Spleen (tissue), 11 donors: ENCODE measurements at regions not wholly inside any gene's neighbourhood (a gene's known extent, or its start where the extent isn't known, plus 50 kb on each side); places are given as distances from the start of the nearest gene placed in this dataset.

Source experiments
- DNase-seq: peaks from one replicate; pipeline ENCODE4 v3.0.0-alpha.2; 2020
- H3K27ac ChIP-seq, 8 donors: fragments of 200-600 bp; sonication (generic) in 7 of 8; 1 replicate in 4 of 8; 2 replicates in 4 of 8; pipeline versions ENCODE4 v1.5.0 to v1.8.0; 2016 to 2021; ENCODE audit warnings: inconsistent platforms in 4 of 8, mild to moderate bottlenecking in 4 of 8, moderate library complexity in 1 of 8
- H3K27me3 ChIP-seq, 7 donors: fragments of 200-600 bp; sonication (generic) in 6 of 7; replicated peaks in 1 of 7; 1 replicate in 4 of 7; 2 replicates in 3 of 7; pipeline versions ENCODE4 v1.5.0 to v1.8.0; 2016 to 2021; ENCODE audit warnings: inconsistent platforms in 3 of 7, mild to moderate bottlenecking in 1 of 7
- H3K36me3 ChIP-seq, 6 donors: fragments of 200-600 bp; sonication (generic) in 5 of 6; 1 replicate in 4 of 6; 2 replicates in 2 of 6; pipeline versions ENCODE4 v1.5.0 to v1.8.0; 2016 to 2021; ENCODE audit warnings: inconsistent platforms in 2 of 6
- H3K4me1 ChIP-seq, 6 donors: fragments of 200-600 bp; sonication (generic) in 5 of 6; 1 replicate in 3 of 6; 2 replicates in 3 of 6; pipeline versions ENCODE4 v1.5.0 to v1.8.0; 2016 to 2021; ENCODE audit warnings: inconsistent platforms in 3 of 6
- H3K4me3 ChIP-seq, 8 donors: fragments of 200-600 bp; sonication (generic) in 7 of 8; 1 replicate in 4 of 8; 2 replicates in 4 of 8; pipeline versions ENCODE4 v1.5.0 to v1.8.0; 2016 to 2021; ENCODE audit warnings: inconsistent platforms in 4 of 8, mild to moderate bottlenecking in 4 of 8, moderate library complexity in 2 of 8
- H3K9me3 ChIP-seq, 8 donors: fragments of 200-600 bp; sonication (generic) in 7 of 8; 1 replicate in 4 of 8; 2 replicates in 4 of 8; pipeline versions ENCODE4 v1.5.0 to v1.8.0; 2016 to 2021; ENCODE audit warnings: inconsistent platforms in 4 of 8
- POLR2A ChIP-seq, 3 donors: fragments of 450-650 bp; IDR thresholded peaks; one replicate each; pipeline ENCODE4 v1.5.1; 2017; ENCODE audit warnings: antibody characterized with exemption in 3 of 3, mild to moderate bottlenecking in 1 of 3
- POLR2AphosphoS5 ChIP-seq, 3 donors: sonication (generic); formaldehyde crosslinking; IDR thresholded peaks; one replicate each; pipeline ENCODE4 v1.5.1; 2017; ENCODE audit warnings: antibody characterized with exemption in 3 of 3
- WGBS, 5 donors: extraction: QIAGEN DNeasy Blood & Tissue Kit in 3 of 5; methylation state at CpG; one replicate each; pipeline versions ENCODE4 v1.1.5 to v1.1.7; 2013 to 2018; 5-methylcytosine and 5-hydroxymethylcytosine counted together
- intact Hi-C: fragments of 100-400 bp; cut with DNase I; formaldehyde crosslinking; loops from one replicate; pipeline ENCODE4 v1.15.0; 2023; ENCODE audit warnings: low total_unique reads
- TF ChIP-seq, protein P1 (sequence below), 11 experiments: fragments of 200-600 bp in 7 of 11; fragments of 450-650 bp in 4 of 11; sonication (generic) in 4 of 11; IDR thresholded peaks in 8 of 11; conservative IDR thresholded peaks in 3 of 11; 1 replicate in 7 of 11; 2 replicates in 4 of 11; pipeline versions ENCODE4 v1.4.0 to v1.8.0; 2016 to 2021; ENCODE audit warnings: antibody characterized with exemption in 11 of 11, inconsistent platforms in 4 of 11, mild to moderate bottlenecking in 1 of 11
- donor health status: healthy with polysubstance abuse.
- donor health status: DM: no; HTN: no; CAD: no; lungs with moderate emphysema.
- donor health status: DM: no; HTN: no; CAD: no.
- donor health status: Bipolar disorder and iron deficiency.
- donor health status: healthy.
- donor health status: DM: no; HTN: no; CAD: no.
- donor health status: DM: yes; HTN: yes; CAD: no.

GRCh38 chr13:81539643-81540150 lies 1198.8 kb upstream of the SPRY2 start:
- Histone ChIP-seq H3K27me3 (no peaks in the 10 kb centered on the region), H3K36me3 (no peaks in the 10 kb centered on the region), H3K4me3 (no peak overlapping the region), H3K4me1 (no peaks in the 10 kb centered on the region), H3K27ac (no peak overlapping the region), H3K9me3 (peaks cover 0 to 4% (median 0%) of the 10 kb centered on the region in 8 donors)
- no peak for DNase-seq
- TF ChIP-seq, protein P1, sequence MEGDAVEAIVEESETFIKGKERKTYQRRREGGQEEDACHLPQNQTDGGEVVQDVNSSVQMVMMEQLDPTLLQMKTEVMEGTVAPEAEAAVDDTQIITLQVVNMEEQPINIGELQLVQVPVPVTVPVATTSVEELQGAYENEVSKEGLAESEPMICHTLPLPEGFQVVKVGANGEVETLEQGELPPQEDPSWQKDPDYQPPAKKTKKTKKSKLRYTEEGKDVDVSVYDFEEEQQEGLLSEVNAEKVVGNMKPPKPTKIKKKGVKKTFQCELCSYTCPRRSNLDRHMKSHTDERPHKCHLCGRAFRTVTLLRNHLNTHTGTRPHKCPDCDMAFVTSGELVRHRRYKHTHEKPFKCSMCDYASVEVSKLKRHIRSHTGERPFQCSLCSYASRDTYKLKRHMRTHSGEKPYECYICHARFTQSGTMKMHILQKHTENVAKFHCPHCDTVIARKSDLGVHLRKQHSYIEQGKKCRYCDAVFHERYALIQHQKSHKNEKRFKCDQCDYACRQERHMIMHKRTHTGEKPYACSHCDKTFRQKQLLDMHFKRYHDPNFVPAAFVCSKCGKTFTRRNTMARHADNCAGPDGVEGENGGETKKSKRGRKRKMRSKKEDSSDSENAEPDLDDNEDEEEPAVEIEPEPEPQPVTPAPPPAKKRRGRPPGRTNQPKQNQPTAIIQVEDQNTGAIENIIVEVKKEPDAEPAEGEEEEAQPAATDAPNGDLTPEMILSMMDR (IDR thresholded peaks at IDR 0.05 in 8 of 11, conservative IDR thresholded peaks at IDR 0.05 in 3 of 11): no peak
- no peak for TF ChIP-seq POLR2A (IDR thresholded peaks at IDR 0.05)
- no peak for TF ChIP-seq POLR2AphosphoS5 (IDR thresholded peaks at IDR 0.05)
- WGBS, 5 donors: 77 to 84% (median 80%) methylated on average over 7 of the region's 7 CpGs
- intact Hi-C loops: no loop called here

DNA sequence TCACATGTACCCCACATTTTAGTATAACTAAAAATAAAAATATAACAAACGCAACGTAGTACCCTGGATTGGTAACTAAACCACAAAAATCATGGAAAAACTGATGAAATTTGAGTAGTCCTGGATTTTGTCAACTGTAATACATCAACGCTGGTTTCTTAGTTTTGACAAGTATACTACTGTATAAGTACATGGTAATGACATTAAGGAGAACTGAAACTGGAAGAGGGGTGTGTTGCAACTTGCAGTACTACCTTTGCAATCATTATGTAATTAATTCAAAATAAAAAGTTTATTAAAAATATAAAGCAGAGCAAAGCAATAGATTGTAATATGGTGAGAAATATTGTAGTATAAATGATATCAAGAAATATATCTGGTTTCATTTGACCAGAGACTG lies 1158.0 kb upstream of the SPRY2 start:
- H3K9me3 ChIP-seq: peaks cover 0 to 9% (median 2%) of the 10 kb centered on the region in 8 donors
- TF ChIP-seq, protein P1 (IDR thresholded peaks at IDR 0.05 in 8 of 11, conservative IDR thresholded peaks at IDR 0.05 in 3 of 11): no peak
- TF ChIP-seq POLR2AphosphoS5 (IDR thresholded peaks at IDR 0.05): no peak
- no peaks in the 10 kb centered on the region for H3K27me3 ChIP-seq
- no peak overlapping the region for H3K4me3 ChIP-seq
- DNase-seq: no peak
- intact Hi-C loops: no loop called here
- H3K4me1 ChIP-seq: no peaks in the 10 kb centered on the region
- H3K27ac ChIP-seq: no peak overlapping the region
- 78 to 91% (median 88%) methylated on average over 3 of the region's 3 CpGs for WGBS, 5 donors
- no peaks in the 10 kb centered on the region for H3K36me3 ChIP-seq

DNA sequence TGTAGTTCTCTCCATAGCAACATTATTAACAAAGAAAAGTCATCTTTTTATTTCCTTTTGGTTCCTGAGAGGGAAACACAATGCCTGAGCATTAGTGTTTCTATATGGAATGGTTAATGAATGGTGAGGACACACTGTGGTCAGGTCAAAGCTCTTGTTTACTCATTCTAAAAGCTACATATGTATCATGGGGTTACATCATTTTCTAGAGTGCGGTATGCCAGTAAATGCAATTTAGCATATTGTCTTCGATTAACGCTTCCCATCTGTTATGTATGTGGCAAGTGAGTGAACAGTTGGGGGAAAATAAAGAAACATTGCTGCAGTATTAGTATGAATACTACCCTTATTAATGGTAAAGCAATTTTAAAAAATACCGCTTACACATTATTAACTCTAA lies 1152.2 kb upstream of the SPRY2 start:
- Histone ChIP-seq H3K4me1 (no peaks in the 10 kb centered on the region), H3K36me3 (no peaks in the 10 kb centered on the region), H3K9me3 (peaks cover 0 to 5% (median 0%) of the 10 kb centered on the region in 8 donors), H3K27me3 (no peaks in the 10 kb centered on the region), H3K27ac (no peak overlapping the region), H3K4me3 (no peak overlapping the region)
- intact Hi-C loops: no loop called here
- 81 to 87% (median 84%) methylated on average over 4 of the region's 4 CpGs for WGBS, 5 donors
- TF ChIP-seq POLR2A (IDR thresholded peaks at IDR 0.05): no peak
- TF ChIP-seq, protein P1 (IDR thresholded peaks at IDR 0.05 in 8 of 11, conservative IDR thresholded peaks at IDR 0.05 in 3 of 11): no peak
- no peak for TF ChIP-seq POLR2AphosphoS5 (IDR thresholded peaks at IDR 0.05)
- DNase-seq: no peak

DNA sequence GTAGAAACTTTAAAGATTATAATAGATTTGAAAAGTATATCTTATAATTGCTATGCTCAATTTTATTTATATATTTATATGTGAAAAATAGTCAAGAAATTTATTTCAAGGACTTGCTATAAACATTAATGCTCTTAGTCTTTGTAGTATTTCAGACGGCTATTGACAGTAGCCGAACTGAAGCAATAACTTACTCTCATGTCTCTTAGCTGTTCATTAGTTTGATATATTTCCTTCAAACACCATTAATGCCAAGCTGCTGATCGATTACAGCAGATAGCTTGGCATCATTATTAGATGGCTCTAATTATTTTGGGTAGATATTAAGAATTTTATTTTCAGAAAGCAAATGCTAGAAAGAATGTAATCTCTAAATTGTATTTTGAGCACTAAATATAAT lies 1151.5 kb upstream of the SPRY2 start:
- Histone ChIP-seq H3K4me1 (no peaks in the 10 kb centered on the region), H3K27ac (no peak overlapping the region), H3K4me3 (no peak overlapping the region), H3K9me3 (peaks cover 0 to 3% (median 0%) of the 10 kb centered on the region in 8 donors), H3K27me3 (no peaks in the 10 kb centered on the region), H3K36me3 (no peaks in the 10 kb centered on the region)
- DNase-seq: no peak
- TF ChIP-seq POLR2A (IDR thresholded peaks at IDR 0.05) (no peak), POLR2AphosphoS5 (IDR thresholded peaks at IDR 0.05) (no peak)
- TF ChIP-seq, protein P1 (IDR thresholded peaks at IDR 0.05 in 8 of 11, conservative IDR thresholded peaks at IDR 0.05 in 3 of 11): no peak
- WGBS, 5 donors: 75 to 87% (median 81%) methylated on average over 3 of the region's 3 CpGs
- intact Hi-C loops: no loop called here
